ENCODE measurements at regions not wholly inside any gene's neighbourhood (a gene's known extent, or its start where the extent isn't known, plus 50 kb on each side); places are given as distances from the start of the nearest gene placed in this dataset.

- 64% methylated on average over 1 of the region's 1 CpG for WGBS
- no peak for DNase-seq (ENCODE audit: low spot score)
- H3K9me3 ChIP-seq (ENCODE audit: control insufficient read depth in 4 of 4, low read length in 3 of 4), result peaks cover 0 to 2% (median 0%) of the 10 kb centered on the region in 4 donors
- no peak overlapping the region for H3K9ac ChIP-seq (ENCODE audit: low read depth in 1 of 2, low read length in 2 of 2)
- H3K27ac ChIP-seq (ENCODE audit: low read depth in 1 of 2, low read length in 2 of 2), result no peak overlapping the region
- H3K36me3 ChIP-seq (ENCODE audit: control insufficient read depth in 4 of 4, insufficient read depth in 3 of 4, low read depth in 1 of 4, low read length in 3 of 4), result no peaks in the 10 kb centered on the region
- H3K27me3 ChIP-seq (ENCODE audit: control insufficient read depth in 4 of 4, insufficient read depth in 4 of 4, low read length in 3 of 4), result no peaks in the 10 kb centered on the region
- H3K4me1 ChIP-seq (ENCODE audit: control insufficient read depth in 4 of 4, insufficient read depth in 4 of 4, low read length in 3 of 4), result no peaks in the 10 kb centered on the region
- TF ChIP-seq FOXA2 (IDR thresholded peaks at IDR 0.05) (no peak), REST (IDR thresholded peaks at IDR 0.05) (no peak), HNF4G (IDR thresholded peaks at IDR 0.05) (no peak), GABPA (IDR thresholded peaks at IDR 0.05 in 1 of 2, conservative IDR thresholded peaks at IDR 0.05 in 1 of 2) (no peak), RAD21 (IDR thresholded peaks at IDR 0.05) (no peak), ZBTB33 (IDR thresholded peaks at IDR 0.05) (no peak), NR2F2 (IDR thresholded peaks at IDR 0.05) (no peak), YY1 (IDR thresholded peaks at IDR 0.05) (no peak), CTCF (IDR thresholded peaks at IDR 0.05; ENCODE audit: low read depth, low read length, missing input control) (no peak), ATF3 (IDR thresholded peaks at IDR 0.05) (no peak), EGR1 (IDR thresholded peaks at IDR 0.05; ENCODE audit: low read depth in 2 of 2) (no peak), HNF4A (conservative IDR thresholded peaks at IDR 0.05) (no peak)
- no peak overlapping the region for H3K4me3 ChIP-seq (ENCODE audit: low read depth in 1 of 3, low read length in 3 of 3)
Measured at GRCh38 chr11:32280339-32280738, 155.0 kb downstream of the WT1 start.

GRCh38 chr11:32288276-32288675 lies 147.1 kb downstream of the WT1 start:
- no peak overlapping the region for H3K9ac ChIP-seq (ENCODE audit: low read depth in 1 of 2, low read length in 2 of 2)
- H3K4me1 ChIP-seq (ENCODE audit: control insufficient read depth in 4 of 4, insufficient read depth in 4 of 4, low read length in 3 of 4), result no peaks in the 10 kb centered on the region
- TF ChIP-seq RXRA (IDR thresholded peaks at IDR 0.05), result no peak
- TF ChIP-seq JUND (IDR thresholded peaks at IDR 0.05), result no peak
- TF ChIP-seq HNF4G (IDR thresholded peaks at IDR 0.05), result no peak
- TF ChIP-seq ATF3 (IDR thresholded peaks at IDR 0.05), result no peak
- no peak for TF ChIP-seq FOXA1 (IDR thresholded peaks at IDR 0.05)
- no peak for TF ChIP-seq HNF4A (conservative IDR thresholded peaks at IDR 0.05)
- no peak for TF ChIP-seq CTCF (IDR thresholded peaks at IDR 0.05; ENCODE audit: low read depth, low read length, missing input control)
- no peak for TF ChIP-seq SP1 (IDR thresholded peaks at IDR 0.05)
- no peak for TF ChIP-seq RAD21 (IDR thresholded peaks at IDR 0.05)
- WGBS, result 25% methylated on average over 1 of the region's 1 CpG
- no peaks in the 10 kb centered on the region for H3K27me3 ChIP-seq (ENCODE audit: control insufficient read depth in 4 of 4, insufficient read depth in 4 of 4, low read length in 3 of 4)
- DNase-seq (ENCODE audit: low spot score), result no peak
- H3K4me3 ChIP-seq (ENCODE audit: low read depth in 1 of 3, low read length in 3 of 3), result no peak overlapping the region
- H3K9me3 ChIP-seq (ENCODE audit: control insufficient read depth in 4 of 4, low read length in 3 of 4), result peaks cover 0 to 6% (median 0%) of the 10 kb centered on the region in 4 donors
- H3K27ac ChIP-seq (ENCODE audit: low read depth in 1 of 2, low read length in 2 of 2), result no peak overlapping the region
- no peaks in the 10 kb centered on the region for H3K36me3 ChIP-seq (ENCODE audit: control insufficient read depth in 4 of 4, insufficient read depth in 3 of 4, low read depth in 1 of 4, low read length in 3 of 4)

All from liver (tissue), 8 donors.